SK-N-SH treated with all-trans-retinoic acid at 6 μM for 48 hours (cell line): ENCODE measurements at regions not wholly inside any gene's neighbourhood (a gene's known extent, or its start where the extent isn't known, plus 50 kb on each side); places are given as distances from the start of the nearest gene placed in this dataset.

Experiments used
- ATAC-seq: fragments of 200-7000 bp; cut with Tn5 transposase; 3 replicates; pipeline ENCODE4 v1.9.1; 2020; ENCODE audit warnings: mild to moderate bottlenecking, moderate library complexity
- ARNTL ChIP-seq: fragments of 450-650 bp; formaldehyde crosslinking; IDR thresholded peaks from 2 replicates; pipeline ENCODE4 v1.5.0; 2020; ENCODE audit warnings: low read depth, mild to moderate bottlenecking, moderate library complexity, borderline replicate concordance
- BACH2 ChIP-seq: fragments of 250-450 bp; sonication (Bioruptor Pico); IDR thresholded peaks from 2 replicates; pipeline ENCODE4 v1.9.0; 2021; ENCODE audit warnings: mild to moderate bottlenecking, borderline replicate concordance
- CREB5 ChIP-seq: fragments of 250-450 bp; sonication (Bioruptor Pico); IDR thresholded peaks from 2 replicates; pipeline ENCODE4 v1.5.1; 2020; ENCODE audit warnings: low read depth, mild to moderate bottlenecking, moderate library complexity
- CSDC2 ChIP-seq: fragments of 250-450 bp; sonication (Bioruptor Pico); IDR thresholded peaks from 2 replicates; pipeline ENCODE4 v1.5.0; 2020; ENCODE audit warnings: mild to moderate bottlenecking, moderate library complexity
- CSRNP3 ChIP-seq: fragments of 250-450 bp; sonication (Bioruptor Pico); IDR thresholded peaks from 2 replicates; pipeline ENCODE4 v1.5.1; 2021; ENCODE audit warnings: mild to moderate bottlenecking, moderate library complexity
- ESRRG ChIP-seq: fragments of 250-450 bp; sonication (Bioruptor Pico); IDR thresholded peaks from 2 replicates; pipeline ENCODE4 v1.6.1; 2021; ENCODE audit warnings: mild to moderate bottlenecking
- GLIS3 ChIP-seq: fragments of 250-450 bp; sonication (Bioruptor Pico); IDR thresholded peaks from 2 replicates; pipeline ENCODE4 v1.5.0; 2020; ENCODE audit warnings: mild to moderate bottlenecking, moderate library complexity
- ISL1 ChIP-seq: fragments of 250-450 bp; sonication (Bioruptor Pico); IDR thresholded peaks from 2 replicates; pipeline ENCODE4 v2.1.2; 2022; ENCODE audit warnings: mild to moderate bottlenecking, moderate library complexity
- OSR1 ChIP-seq: fragments of 250-450 bp; sonication (Bioruptor Pico); IDR thresholded peaks from 2 replicates; pipeline ENCODE4 v1.8.0; 2022; ENCODE audit warnings: moderate library complexity, mild to moderate bottlenecking, inconsistent platforms
- PATZ1 ChIP-seq: fragments of 250-450 bp; sonication (Bioruptor Pico); IDR thresholded peaks from 2 replicates; pipeline ENCODE4 v1.8.0; 2020; ENCODE audit warnings: mild to moderate bottlenecking, moderate library complexity, borderline replicate concordance
- PPARA ChIP-seq: fragments of 250-450 bp; sonication (Bioruptor Pico); IDR thresholded peaks from 2 replicates; pipeline ENCODE4 v1.5.0; 2020; ENCODE audit warnings: mild to moderate bottlenecking, borderline replicate concordance
- RARB ChIP-seq: fragments of 250-450 bp; sonication (Bioruptor Pico); IDR thresholded peaks from 2 replicates; pipeline ENCODE4 v1.8.0; 2021; ENCODE audit warnings: mild to moderate bottlenecking, moderate library complexity
- SNAI2 ChIP-seq: fragments of 250-450 bp; sonication (Bioruptor Pico); IDR thresholded peaks from 2 replicates; pipeline ENCODE4 v1.5.0; 2020; ENCODE audit warnings: mild to moderate bottlenecking, moderate library complexity
- TCF4 ChIP-seq: fragments of 250-450 bp; sonication (Bioruptor Pico); IDR thresholded peaks from 2 replicates; pipeline ENCODE4 v1.8.0; 2021; ENCODE audit warnings: mild to moderate bottlenecking, moderate library complexity, borderline replicate concordance
- TOX ChIP-seq: fragments of 250-450 bp; sonication (Bioruptor Pico); IDR thresholded peaks from 2 replicates; pipeline ENCODE4 v1.8.0; 2021; ENCODE audit warnings: mild to moderate bottlenecking, moderate library complexity, borderline replicate concordance
- TSHZ2 ChIP-seq: fragments of 250-450 bp; sonication (Bioruptor Pico); IDR thresholded peaks from 2 replicates; pipeline ENCODE4 v1.5.0; 2020; ENCODE audit warnings: mild to moderate bottlenecking, moderate library complexity
- ZC3H10 ChIP-seq: fragments of 250-450 bp; sonication (Bioruptor Pico); IDR thresholded peaks from 2 replicates; pipeline ENCODE4 v1.5.1; 2021; ENCODE audit warnings: mild to moderate bottlenecking, moderate library complexity
- ZFP3 ChIP-seq: fragments of 250-450 bp; sonication (Bioruptor Pico); IDR thresholded peaks from 2 replicates; pipeline ENCODE4 v1.5.0; 2020; ENCODE audit warnings: mild to moderate bottlenecking, moderate library complexity
- ZFP30 ChIP-seq: fragments of 450-650 bp; formaldehyde crosslinking; IDR thresholded peaks from 2 replicates; pipeline ENCODE4 v1.5.0; 2022; ENCODE audit warnings: mild to moderate bottlenecking, moderate library complexity
- ZNF565 ChIP-seq: fragments of 450-650 bp; formaldehyde crosslinking; conservative IDR thresholded peaks from 2 replicates; pipeline ENCODE4 v1.5.0; 2020; ENCODE audit warnings: low read depth, mild to moderate bottlenecking, moderate library complexity
- ZNF70 ChIP-seq: fragments of 450-650 bp; formaldehyde crosslinking; IDR thresholded peaks from 2 replicates; pipeline ENCODE4 v1.5.0; 2020; ENCODE audit warnings: mild to moderate bottlenecking, moderate library complexity
- ZNF8 ChIP-seq: fragments of 450-650 bp; formaldehyde crosslinking; IDR thresholded peaks from 2 replicates; pipeline ENCODE4 v1.5.0; 2020; ENCODE audit warnings: mild to moderate bottlenecking, moderate library complexity
- TF ChIP-seq, protein P1 (sequence below): fragments of 250-450 bp; sonication (Bioruptor Pico); IDR thresholded peaks from 2 replicates; pipeline ENCODE4 v1.8.0; 2021; ENCODE audit warnings: low read depth, mild to moderate bottlenecking, moderate library complexity, borderline replicate concordance

GRCh38 chr14:81849714-81850113 is 316.1 kb upstream of the SEL1L start:
- ATAC-seq: no peak
- TF ChIP-seq ZC3H10 (CRISPR knock-in tag) (no peak), ZFP30 (CRISPR knock-in tag) (no peak), TOX (CRISPR knock-in tag) (no peak), PATZ1 (CRISPR knock-in tag) (no peak), ZFP3 (no peak), ARNTL (CRISPR knock-in tag) (no peak), ZNF70 (no peak), OSR1 (CRISPR knock-in tag) (no peak), ZNF565 (no peak), TSHZ2 (no peak), PPARA (CRISPR knock-in tag) (no peak), ESRRG (no peak), CSDC2 (CRISPR knock-in tag) (no peak), SNAI2 (CRISPR knock-in tag) (no peak), BACH2 (CRISPR knock-in tag) (no peak), GLIS3 (CRISPR knock-in tag) (no peak), TCF4 (CRISPR knock-in tag) (no peak)
- TF ChIP-seq, protein P1, sequence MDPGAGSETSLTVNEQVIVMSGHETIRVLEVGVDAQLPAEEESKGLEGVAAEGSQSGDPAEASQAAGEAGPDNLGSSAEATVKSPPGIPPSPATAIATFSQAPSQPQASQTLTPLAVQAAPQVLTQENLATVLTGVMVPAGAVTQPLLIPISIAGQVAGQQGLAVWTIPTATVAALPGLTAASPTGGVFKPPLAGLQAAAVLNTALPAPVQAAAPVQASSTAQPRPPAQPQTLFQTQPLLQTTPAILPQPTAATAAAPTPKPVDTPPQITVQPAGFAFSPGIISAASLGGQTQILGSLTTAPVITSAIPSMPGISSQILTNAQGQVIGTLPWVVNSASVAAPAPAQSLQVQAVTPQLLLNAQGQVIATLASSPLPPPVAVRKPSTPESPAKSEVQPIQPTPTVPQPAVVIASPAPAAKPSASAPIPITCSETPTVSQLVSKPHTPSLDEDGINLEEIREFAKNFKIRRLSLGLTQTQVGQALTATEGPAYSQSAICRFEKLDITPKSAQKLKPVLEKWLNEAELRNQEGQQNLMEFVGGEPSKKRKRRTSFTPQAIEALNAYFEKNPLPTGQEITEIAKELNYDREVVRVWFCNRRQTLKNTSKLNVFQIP: no peak

DNA sequence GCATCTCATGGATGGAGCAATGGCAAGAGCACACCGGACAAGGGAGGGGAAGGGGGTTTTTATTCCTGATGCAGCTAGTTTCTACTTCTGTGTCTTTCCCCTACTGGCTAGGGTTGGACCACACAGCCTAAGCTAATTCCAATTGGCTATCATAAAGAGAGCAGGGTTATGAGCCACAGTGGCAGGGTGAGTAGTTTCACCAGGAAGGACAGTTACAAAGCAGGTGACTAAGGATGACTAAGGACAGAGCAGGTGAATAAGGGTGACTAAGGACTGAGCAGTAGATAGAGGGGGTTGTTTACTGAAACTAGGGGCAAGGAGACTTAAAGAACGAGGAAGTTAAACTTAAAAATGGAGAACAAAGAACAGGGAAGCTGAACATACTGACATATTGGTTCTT is 321.4 kb upstream of the SEL1L start:
- no peak for ATAC-seq
- TF ChIP-seq, protein P1: no peak
- TF ChIP-seq ISL1 (CRISPR knock-in tag): no peak
- no peak for TF ChIP-seq CSDC2 (CRISPR knock-in tag)
- no peak for TF ChIP-seq SNAI2 (CRISPR knock-in tag)
- no peak for TF ChIP-seq CSRNP3
- TF ChIP-seq PPARA (CRISPR knock-in tag): no peak
- TF ChIP-seq GLIS3 (CRISPR knock-in tag): no peak
- no peak for TF ChIP-seq CREB5 (CRISPR knock-in tag)
- TF ChIP-seq ZNF70: no peak
- TF ChIP-seq ZC3H10 (CRISPR knock-in tag): no peak
- no peak for TF ChIP-seq TOX (CRISPR knock-in tag)
- TF ChIP-seq RARB: no peak
- TF ChIP-seq ZFP30 (CRISPR knock-in tag): no peak
- TF ChIP-seq ESRRG: no peak
- TF ChIP-seq ZFP3: no peak
- TF ChIP-seq ARNTL (CRISPR knock-in tag): no peak
- no peak for TF ChIP-seq TSHZ2
- TF ChIP-seq ZNF8: no peak
- no peak for TF ChIP-seq BACH2 (CRISPR knock-in tag)
- TF ChIP-seq TCF4 (CRISPR knock-in tag): no peak
